IMR-90 (cell line): ENCODE measurements at regions not wholly inside any gene's neighbourhood (a gene's known extent, or its start where the extent isn't known, plus 50 kb on each side); places are given as distances from the start of the nearest gene placed in this dataset.

ENCODE experiments used
- ATAC-seq: fragments of 200-7000 bp; cut with Tn5 transposase; 2 replicates; pipeline ENCODE4 v1.9.1; 2020; ENCODE audit warnings: low read depth, mild to moderate bottlenecking, moderate library complexity
- BruUV-seq: library from RNA; stranded (reverse); fragments of 400-500 nt; replicated peaks from 2 replicates; lab custom pipeline; 2021; lab: Mats Ljungman, UMichigan
- CTCF ChIA-PET: fragments of 300-600 bp; formaldehyde crosslinking; extraction: SDS; loops from one replicate; lab custom pipeline; 2021; ENCODE audit warnings: antibody characterized with exemption; lab: Yijun Ruan, JAX
- POLR2A ChIA-PET: fragments of 300-600 bp; sonication (Branson Sonifier 250); formaldehyde crosslinking; loops from one replicate; lab custom pipeline; 2022; ENCODE audit warnings: antibody characterized with exemption; ENCODE audit not compliant: unreplicated experiment; lab: Charles Lee
- DNase-seq: peaks from one replicate; pipeline ENCODE4 v3.0.0; 2013
- H2AFZ ChIP-seq: replicated peaks from 2 replicates; pipeline ENCODE3; 2013; ENCODE audit warnings: low read length, mild to moderate bottlenecking; ENCODE audit not compliant: poor library complexity
- H2AK5ac ChIP-seq: 2 replicates; pipeline ENCODE4 v1.6.1; 2013; ENCODE audit warnings: low read depth, low read length, inconsistent platforms
- H2AK9ac ChIP-seq: replicated peaks from 2 replicates; pipeline ENCODE3; 2013; ENCODE audit warnings: mild to moderate bottlenecking, low read depth, low read length, moderate library complexity; ENCODE audit not compliant: poor library complexity
- H2BK120ac ChIP-seq: 2 replicates; pipeline ENCODE4 v1.6.1; 2013; ENCODE audit warnings: low read depth, low read length, inconsistent platforms
- H2BK15ac ChIP-seq: 3 replicates; pipeline ENCODE4 v1.6.1; 2013; ENCODE audit warnings: low read depth, low read length, inconsistent platforms
- H2BK20ac ChIP-seq: 2 replicates; pipeline ENCODE4 v1.6.1; 2013; ENCODE audit warnings: low read depth, mild to moderate bottlenecking, inconsistent platforms, low read length, moderate library complexity
- H2BK5ac ChIP-seq: 2 replicates; pipeline ENCODE4 v1.6.1; 2013; ENCODE audit warnings: mild to moderate bottlenecking, low read depth, low read length, inconsistent platforms; ENCODE audit not compliant: poor library complexity, severe bottlenecking
- H3K14ac ChIP-seq: replicated peaks from 2 replicates; pipeline ENCODE4 v1.6.1; 2013; ENCODE audit warnings: low read depth, low read length, inconsistent platforms
- H3K18ac ChIP-seq: 2 replicates; pipeline ENCODE4 v1.6.1; 2013; ENCODE audit warnings: low read depth, low read length, control low read depth
- H3K23ac ChIP-seq: 2 replicates; pipeline ENCODE4 v1.6.1; 2013; ENCODE audit warnings: low read depth, low read length, inconsistent platforms
- H3K27ac ChIP-seq: 2 replicates; pipeline ENCODE4 v1.5.1; 2013; ENCODE audit warnings: mild to moderate bottlenecking, control low read depth, low read length; ENCODE audit not compliant: insufficient read depth
- H3K27me3 ChIP-seq: 2 replicates; pipeline ENCODE4 v1.6.1; 2013; ENCODE audit warnings: low read length; ENCODE audit not compliant: control insufficient read depth, insufficient read depth
- H3K36me3 ChIP-seq: 2 replicates; pipeline ENCODE4 v1.6.1; 2013; ENCODE audit warnings: low read length, mixed read lengths; ENCODE audit not compliant: control insufficient read depth, insufficient read depth
- H3K4ac ChIP-seq: 2 replicates; pipeline ENCODE4 v1.6.1; 2013; ENCODE audit warnings: low read depth, low read length, inconsistent platforms
- H3K4me1 ChIP-seq: 2 replicates; pipeline ENCODE4 v1.6.1; 2013; ENCODE audit warnings: low read length, mixed read lengths; ENCODE audit not compliant: control insufficient read depth, insufficient read depth
- H3K4me2 ChIP-seq: 2 replicates; pipeline ENCODE4 v1.6.1; 2013; ENCODE audit warnings: low read depth, mild to moderate bottlenecking, control low read depth, low read length, moderate library complexity
- H3K4me3 ChIP-seq: 2 replicates; pipeline ENCODE4 v1.5.1; 2013; ENCODE audit warnings: low read depth, mild to moderate bottlenecking, control low read depth, low read length, moderate library complexity; ENCODE audit not compliant: insufficient read depth
- H3K56ac ChIP-seq: 2 replicates; pipeline ENCODE4 v1.6.1; 2013; ENCODE audit warnings: low read length, inconsistent platforms; ENCODE audit not compliant: insufficient read depth; ENCODE audit errors: extremely low read depth
- H3K79me1 ChIP-seq, 2 experiments: 2 replicates each; pipeline ENCODE4 v1.6.1; 2013; ENCODE audit warnings: low read length in 2 of 2, inconsistent platforms in 1 of 2, low read depth in 1 of 2
- H3K9ac ChIP-seq: 2 replicates; pipeline ENCODE4 v1.6.1; 2013; ENCODE audit warnings: low read depth, low read length, control low read depth
- H3K9me1 ChIP-seq: 2 replicates; pipeline ENCODE4 v1.6.1; 2013; ENCODE audit warnings: low read length, inconsistent platforms; ENCODE audit not compliant: insufficient read depth
- H3K9me3 ChIP-seq: 2 replicates; pipeline ENCODE4 v1.6.1; 2013; ENCODE audit warnings: low read length; ENCODE audit not compliant: control insufficient read depth, insufficient read depth
- H4K20me1 ChIP-seq: 2 replicates; pipeline ENCODE4 v1.6.1; 2013; ENCODE audit warnings: low read length, inconsistent platforms; ENCODE audit not compliant: insufficient read depth
- H4K5ac ChIP-seq: 2 replicates; pipeline ENCODE4 v1.6.1; 2013; ENCODE audit warnings: mild to moderate bottlenecking, low read depth, low read length, control low read depth
- H4K8ac ChIP-seq, 2 experiments: 2 replicates each; pipeline ENCODE4 v1.6.1; 2013; ENCODE audit warnings: low read depth in 2 of 2, low read length in 2 of 2, control low read depth in 1 of 2, inconsistent platforms in 1 of 2
- H4K91ac ChIP-seq: 2 replicates; pipeline ENCODE4 v1.6.1; 2013; ENCODE audit warnings: low read depth, low read length, inconsistent platforms; ENCODE audit not compliant: insufficient read depth
- CEBPB ChIP-seq: IDR thresholded peaks from 2 replicates; pipeline ENCODE4 v1.6.1; 2012; ENCODE audit warnings: low read depth, low read length, improper control_type of control experiment
- CHD1 ChIP-seq: IDR thresholded peaks from 2 replicates; pipeline ENCODE4 v1.6.1; 2012; ENCODE audit warnings: low read depth, low read length, improper control_type of control experiment
- FOS ChIP-seq: fragments of 150-350 bp; IDR thresholded peaks from 2 replicates; pipeline ENCODE4 v1.6.1; 2016; ENCODE audit warnings: low read depth, low read length
- MAFK ChIP-seq: IDR thresholded peaks from 2 replicates; pipeline ENCODE4 v1.6.1; 2012; ENCODE audit warnings: low read depth, low read length, improper control_type of control experiment
- NFE2L2 ChIP-seq: fragments of 150-350 bp; IDR thresholded peaks from 2 replicates; pipeline ENCODE4 v1.6.1; 2016; ENCODE audit warnings: low read depth, mild to moderate bottlenecking, low read length
- RAD21 ChIP-seq: IDR thresholded peaks from 2 replicates; pipeline ENCODE4 v1.6.1; 2012; ENCODE audit warnings: low read length, improper control_type of control experiment
- SMC3 ChIP-seq: fragments of 150-350 bp; IDR thresholded peaks from 2 replicates; pipeline ENCODE4 v1.6.1; 2016; ENCODE audit warnings: low read depth, mild to moderate bottlenecking, antibody characterized with exemption, low read length, moderate library complexity
- WGBS, 2 experiments: methylation state at CpG; one replicate each; pipeline versions ENCODE4 v1.1.5 to v1.1.7; 2013; ENCODE audit warnings: missing lambda C conversion rate in 2 of 2; ENCODE audit not compliant: insufficient read length in 1 of 2; ENCODE audit errors: extremely low coverage in 2 of 2; 5-methylcytosine and 5-hydroxymethylcytosine counted together
- dilution Hi-C: fragments of 300-500 bp; cut with HindIII; formaldehyde crosslinking; loops from one replicate; pipeline ENCODE4 v1.14.3; 2018; ENCODE audit warnings: low sequenced_read_pairs; ENCODE audit not compliant: unreplicated experiment
- in situ Hi-C: fragments of 300-500 bp; cut with MboI; formaldehyde crosslinking; loops from 3 replicates; pipeline ENCODE4 v1.14.3; 2019; ENCODE audit warnings: low sequenced_read_pairs, inconsistent platforms, mixed read lengths
- intact Hi-C: fragments of 100-400 bp; cut with micrococcal nuclease; formaldehyde crosslinking; loops from 2 replicates; pipeline ENCODE4 v1.10.0; 2022
- TF ChIP-seq, protein P1 (sequence below): conservative IDR thresholded peaks from 2 replicates; pipeline ENCODE4 v1.5.1; 2012; ENCODE audit warnings: mild to moderate bottlenecking, low read depth, low read length, improper control_type of control experiment

DNA sequence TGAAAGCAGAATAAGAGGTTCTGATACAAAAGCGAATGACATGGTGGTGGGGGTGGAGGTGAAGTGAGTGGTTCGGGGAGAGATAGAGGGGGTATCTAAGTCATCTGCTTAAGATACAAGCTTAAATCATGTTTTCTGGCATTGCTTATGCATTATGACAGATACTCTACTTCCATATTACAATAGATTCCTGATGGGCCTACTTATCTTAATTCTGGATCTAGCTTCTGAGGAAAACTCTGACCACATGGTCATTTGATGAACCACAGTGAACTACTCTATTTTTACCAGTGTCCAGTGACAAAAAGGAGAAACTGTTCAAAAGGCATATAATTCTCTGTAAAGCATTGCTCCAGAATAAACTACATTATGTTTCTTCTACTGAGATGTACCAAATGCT is 673.7 kb upstream of the CCDC54 start:
- H3K4me2 ChIP-seq: no peak overlapping the region
- CTCF ChIA-PET: no interaction called here
- no peaks in the 10 kb centered on the region for H3K9me3 ChIP-seq
- no peak overlapping the region for H4K91ac ChIP-seq
- no TSS peak for BruUV-seq
- H2AK5ac ChIP-seq: no peak overlapping the region
- H4K8ac ChIP-seq: no peak overlapping the region
- dilution Hi-C loops: no loop called here
- no peak for ATAC-seq
- no peak overlapping the region for H3K4ac ChIP-seq
- in situ Hi-C loops: no loop called here
- no peak overlapping the region for H4K5ac ChIP-seq
- no peak overlapping the region for H3K14ac ChIP-seq
- H4K20me1 ChIP-seq: no peaks in the 10 kb centered on the region
- H2BK15ac ChIP-seq: no peak overlapping the region
- intact Hi-C loops: no loop called here
- no peaks in the 10 kb centered on the region for H3K27me3 ChIP-seq
- no peaks in the 10 kb centered on the region for H3K9me1 ChIP-seq
- POLR2A ChIA-PET: no interaction called here
- H3K23ac ChIP-seq: no peak overlapping the region
- DNase-seq: no peak
- WGBS, 2 experiments: no CpG with 5 or more reads among the region's 2 CpGs
- no peak overlapping the region for H2BK20ac ChIP-seq
- H3K18ac ChIP-seq: no peak overlapping the region
- no peak overlapping the region for H3K9ac ChIP-seq
- H2AK9ac ChIP-seq: no peak overlapping the region
- no peak overlapping the region for H2BK5ac ChIP-seq
- no peaks in the 10 kb centered on the region for H3K79me1 ChIP-seq
- no peaks in the 10 kb centered on the region for H3K36me3 ChIP-seq
- H2AFZ ChIP-seq: no peak overlapping the region
- TF ChIP-seq SMC3: no peak
- no peak for TF ChIP-seq CEBPB
- no peak for TF ChIP-seq CHD1
- TF ChIP-seq, protein P1, sequence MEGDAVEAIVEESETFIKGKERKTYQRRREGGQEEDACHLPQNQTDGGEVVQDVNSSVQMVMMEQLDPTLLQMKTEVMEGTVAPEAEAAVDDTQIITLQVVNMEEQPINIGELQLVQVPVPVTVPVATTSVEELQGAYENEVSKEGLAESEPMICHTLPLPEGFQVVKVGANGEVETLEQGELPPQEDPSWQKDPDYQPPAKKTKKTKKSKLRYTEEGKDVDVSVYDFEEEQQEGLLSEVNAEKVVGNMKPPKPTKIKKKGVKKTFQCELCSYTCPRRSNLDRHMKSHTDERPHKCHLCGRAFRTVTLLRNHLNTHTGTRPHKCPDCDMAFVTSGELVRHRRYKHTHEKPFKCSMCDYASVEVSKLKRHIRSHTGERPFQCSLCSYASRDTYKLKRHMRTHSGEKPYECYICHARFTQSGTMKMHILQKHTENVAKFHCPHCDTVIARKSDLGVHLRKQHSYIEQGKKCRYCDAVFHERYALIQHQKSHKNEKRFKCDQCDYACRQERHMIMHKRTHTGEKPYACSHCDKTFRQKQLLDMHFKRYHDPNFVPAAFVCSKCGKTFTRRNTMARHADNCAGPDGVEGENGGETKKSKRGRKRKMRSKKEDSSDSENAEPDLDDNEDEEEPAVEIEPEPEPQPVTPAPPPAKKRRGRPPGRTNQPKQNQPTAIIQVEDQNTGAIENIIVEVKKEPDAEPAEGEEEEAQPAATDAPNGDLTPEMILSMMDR: no peak
- no peak for TF ChIP-seq FOS
- TF ChIP-seq RAD21: no peak
- TF ChIP-seq MAFK: no peak
- TF ChIP-seq NFE2L2: no peak
- no peak overlapping the region for H3K56ac ChIP-seq
- H2BK120ac ChIP-seq: no peak overlapping the region
- no peak overlapping the region for H3K27ac ChIP-seq
- no peak overlapping the region for H3K4me3 ChIP-seq
- H3K4me1 ChIP-seq: no peaks in the 10 kb centered on the region
